GM12891 (cell line): ENCODE measurements at regions not wholly inside any gene's neighbourhood (a gene's known extent, or its start where the extent isn't known, plus 50 kb on each side); places are given as distances from the start of the nearest gene placed in this dataset.

Experiments used
- POLR2A ChIP-seq: IDR thresholded peaks from 2 replicates; pipeline ENCODE4 v1.6.1; 2011; ENCODE audit warnings: low read depth, low read length, control low read depth
- POLR2AphosphoS5 ChIP-seq: IDR thresholded peaks from 2 replicates; pipeline ENCODE4 v1.6.1; 2011; ENCODE audit warnings: low read depth, low read length, control low read depth
- TAF1 ChIP-seq: IDR thresholded peaks from 2 replicates; pipeline ENCODE4 v1.6.1; 2011; ENCODE audit warnings: low read depth, low read length, control low read depth

GRCh38 chr13:24931450-24932251, 164.3 kb upstream of the PABPC3 start:
- TF ChIP-seq POLR2AphosphoS5 (no peak), POLR2A (no peak), TAF1 (no peak)
